CD8-positive, alpha-beta memory T cell (primary cell): ENCODE measurements at regions not wholly inside any gene's neighbourhood (a gene's known extent, or its start where the extent isn't known, plus 50 kb on each side); places are given as distances from the start of the nearest gene placed in this dataset.

Source experiments
- CTCF ChIA-PET: fragments of 350-600 bp; sonication (Branson Sonifier 250); formaldehyde crosslinking; loops from one replicate; lab custom pipeline; 2021; ENCODE audit warnings: antibody characterized with exemption; lab: Charles Lee
- POLR2A ChIA-PET: fragments of 350-600 bp; sonication (Branson Sonifier 250); formaldehyde crosslinking; loops from one replicate; lab custom pipeline; 2021; ENCODE audit warnings: antibody characterized with exemption; lab: Charles Lee
- DNase-seq, 5 donors: peaks; one replicate each; pipeline versions ENCODE4 v3.0.0 to v3.0.0-alpha.2; 2020 to 2022; ENCODE audit warnings: mixed read lengths in 1 of 5
- H3K27ac ChIP-seq: one replicate; pipeline ENCODE4 v1.7.0; 2013; ENCODE audit warnings: low read depth, mild to moderate bottlenecking, low read length, moderate library complexity
- H3K27me3 ChIP-seq: 2 replicates; pipeline ENCODE4 v1.7.0; 2013; ENCODE audit warnings: low read length, mild to moderate bottlenecking; ENCODE audit not compliant: insufficient read depth, poor library complexity, severe bottlenecking
- H3K36me3 ChIP-seq: 2 replicates; pipeline ENCODE4 v1.7.0; 2013; ENCODE audit warnings: mild to moderate bottlenecking, low read length, moderate library complexity; ENCODE audit not compliant: insufficient read depth
- H3K4me1 ChIP-seq: 2 replicates; pipeline ENCODE4 v1.7.0; 2013; ENCODE audit warnings: mild to moderate bottlenecking, low read length, moderate library complexity; ENCODE audit not compliant: insufficient read depth
- H3K4me3 ChIP-seq: 2 replicates; pipeline ENCODE4 v1.7.0; 2013; ENCODE audit warnings: mild to moderate bottlenecking, low read length
- H3K9me3 ChIP-seq: 2 replicates; pipeline ENCODE4 v1.7.0; 2013; ENCODE audit warnings: mild to moderate bottlenecking, low read length
- H3K27ac Mint-ChIP-seq, 8 donors: one replicate each; pipeline ENCODE4 v1.8.0; 2020 to 2021; ENCODE audit warnings: mixed read lengths in 8 of 8, mild to moderate bottlenecking in 6 of 8, inconsistent platforms in 3 of 8, moderate library complexity in 3 of 8
- H3K27me3 Mint-ChIP-seq, 2 donors: one replicate each; pipeline ENCODE4 v1.8.0; 2020 to 2021; ENCODE audit warnings: mixed read lengths in 2 of 2, mild to moderate bottlenecking in 1 of 2, moderate library complexity in 1 of 2
- H3K36me3 Mint-ChIP-seq, 3 donors: one replicate each; pipeline ENCODE4 v1.8.0; 2020 to 2021; ENCODE audit warnings: mixed read lengths in 3 of 3, inconsistent platforms in 1 of 3, mild to moderate bottlenecking in 1 of 3
- H3K4me1 Mint-ChIP-seq, 3 donors: one replicate each; pipeline ENCODE4 v1.8.0; 2020 to 2021; ENCODE audit warnings: mixed read lengths in 3 of 3, inconsistent platforms in 1 of 3, mild to moderate bottlenecking in 1 of 3
- H3K4me3 Mint-ChIP-seq, 7 donors: one replicate each; pipeline ENCODE4 v1.8.0; 2020 to 2021; ENCODE audit warnings: mixed read lengths in 7 of 7, mild to moderate bottlenecking in 6 of 7, moderate library complexity in 4 of 7, inconsistent platforms in 2 of 7
- H3K9me3 Mint-ChIP-seq, 5 donors: one replicate each; pipeline ENCODE4 v1.8.0; 2020 to 2022; ENCODE audit warnings: mixed read lengths in 5 of 5, mild to moderate bottlenecking in 3 of 5, moderate library complexity in 2 of 5, inconsistent platforms in 1 of 5

GRCh38 chr7:121452389-121452788 lies 56.3 kb upstream of the FAM3C start:
- H3K36me3 Mint-ChIP-seq = no peaks in the 10 kb centered on the region
- Histone ChIP-seq H3K4me1 (no peaks in the 10 kb centered on the region), H3K27ac (no peak overlapping the region), H3K9me3 (no peaks in the 10 kb centered on the region), H3K27me3 (no peaks in the 10 kb centered on the region), H3K4me3 (no peak overlapping the region), H3K36me3 (no peaks in the 10 kb centered on the region)
- no peak overlapping the region for H3K4me3 Mint-ChIP-seq
- DNase-seq = no peak
- CTCF ChIA-PET = no interaction called here
- H3K9me3 Mint-ChIP-seq = no peaks in the 10 kb centered on the region
- no peak overlapping the region for H3K27ac Mint-ChIP-seq
- no peaks in the 10 kb centered on the region for H3K4me1 Mint-ChIP-seq
- POLR2A ChIA-PET = no interaction called here
- H3K27me3 Mint-ChIP-seq = no peaks in the 10 kb centered on the region

DNA sequence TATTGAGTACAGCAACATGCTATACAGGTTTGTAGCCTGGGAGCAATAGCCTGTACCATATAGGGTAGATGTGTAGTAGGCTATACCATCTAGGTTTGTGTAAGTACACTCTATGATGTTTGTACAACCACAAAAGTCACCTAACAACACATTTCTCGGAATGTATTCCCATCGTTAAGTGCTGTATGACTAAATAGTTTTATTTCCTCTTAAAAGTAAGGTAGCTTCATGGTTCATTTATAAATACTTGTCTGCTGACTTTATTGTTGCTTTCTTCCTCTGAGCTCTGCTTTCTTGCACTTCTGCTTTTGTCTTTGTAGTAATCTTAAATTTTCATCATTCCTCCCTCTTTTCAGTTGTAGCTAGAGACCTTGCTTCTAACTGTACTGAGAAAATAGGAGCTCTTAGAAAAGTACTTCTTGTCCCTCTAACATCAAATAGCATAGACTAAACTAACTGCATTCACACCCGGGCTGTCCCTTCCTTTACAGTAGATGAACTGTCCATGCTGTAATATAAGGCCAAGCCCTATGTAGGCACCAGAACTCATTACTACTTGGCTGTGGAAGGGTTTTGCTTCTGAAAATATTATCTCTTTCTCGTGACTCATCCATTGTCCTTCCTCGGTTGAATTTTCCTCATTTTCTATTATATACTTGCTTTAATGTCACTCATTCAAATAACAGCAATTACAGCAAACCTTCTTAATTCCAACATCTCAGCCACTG lies 55.4 kb upstream of the FAM3C start:
- Mint-ChIP-seq H3K4me1 (no peaks in the 10 kb centered on the region), H3K27me3 (no peaks in the 10 kb centered on the region), H3K27ac (peak overlapping the region in 1 of 8 donors; percentile 2), H3K36me3 (no peaks in the 10 kb centered on the region), H3K9me3 (no peaks in the 10 kb centered on the region), H3K4me3 (no peak overlapping the region)
- H3K27me3 ChIP-seq = no peaks in the 10 kb centered on the region
- H3K27ac ChIP-seq = no peak overlapping the region
- DNase-seq = no peak
- H3K4me1 ChIP-seq = no peaks in the 10 kb centered on the region
- ChIA-PET CTCF (no interaction called here), POLR2A (interaction anchor here (0.6 kb wide), 1 partner anchor 91 kb away, joined by 3 read pairs; no protein-coding TSS in a partner anchor)
- no peak overlapping the region for H3K4me3 ChIP-seq
- no peaks in the 10 kb centered on the region for H3K36me3 ChIP-seq
- H3K9me3 ChIP-seq = no peaks in the 10 kb centered on the region

GRCh38 chr7:121450631-121451198 lies 54.6 kb upstream of the FAM3C start:
- Mint-ChIP-seq H3K4me1 (no peaks in the 10 kb centered on the region), H3K27ac (no peak overlapping the region), H3K9me3 (no peaks in the 10 kb centered on the region), H3K36me3 (no peaks in the 10 kb centered on the region), H3K27me3 (no peaks in the 10 kb centered on the region), H3K4me3 (no peak overlapping the region)
- no peaks in the 10 kb centered on the region for H3K36me3 ChIP-seq
- no peaks in the 10 kb centered on the region for H3K9me3 ChIP-seq
- H3K4me1 ChIP-seq = no peaks in the 10 kb centered on the region
- no peak for DNase-seq
- H3K4me3 ChIP-seq = no peak overlapping the region
- no peak overlapping the region for H3K27ac ChIP-seq
- POLR2A ChIA-PET = no interaction called here
- H3K27me3 ChIP-seq = no peaks in the 10 kb centered on the region
- CTCF ChIA-PET = interaction anchor here (1.2 kb wide), 2 partner anchors 12 to 55 kb away, joined by 3 to 4 read pairs; partner anchors contain the start of gene FAM3C

- no peak overlapping the region for H3K4me3 Mint-ChIP-seq
- no peaks in the 10 kb centered on the region for H3K9me3 Mint-ChIP-seq
- H3K4me1 Mint-ChIP-seq = no peaks in the 10 kb centered on the region
- Histone ChIP-seq H3K27me3 (no peaks in the 10 kb centered on the region), H3K36me3 (no peaks in the 10 kb centered on the region), H3K4me3 (no peak overlapping the region), H3K4me1 (no peaks in the 10 kb centered on the region), H3K27ac (no peak overlapping the region), H3K9me3 (no peaks in the 10 kb centered on the region)
- H3K36me3 Mint-ChIP-seq = no peaks in the 10 kb centered on the region
- H3K27me3 Mint-ChIP-seq = no peaks in the 10 kb centered on the region
- POLR2A ChIA-PET = no interaction called here
- CTCF ChIA-PET = interaction anchor here (1.2 kb wide), 2 partner anchors 11 to 54 kb away, joined by 3 to 4 read pairs; partner anchors contain the start of gene FAM3C
- H3K27ac Mint-ChIP-seq = no peak overlapping the region
- no peak for DNase-seq
Observed at GRCh38 chr7:121449735-121450240, 53.7 kb upstream of the FAM3C start.

- no peaks in the 10 kb centered on the region for H3K4me1 Mint-ChIP-seq
- Histone ChIP-seq H3K4me3 (no peak overlapping the region), H3K9me3 (no peaks in the 10 kb centered on the region), H3K27me3 (no peaks in the 10 kb centered on the region), H3K27ac (no peak overlapping the region), H3K36me3 (no peaks in the 10 kb centered on the region), H3K4me1 (no peaks in the 10 kb centered on the region)
- DNase-seq = no peak
- ChIA-PET POLR2A (no interaction called here), CTCF (no interaction called here)
- no peaks in the 10 kb centered on the region for H3K9me3 Mint-ChIP-seq
- no peak overlapping the region for H3K4me3 Mint-ChIP-seq
- H3K27ac Mint-ChIP-seq = no peak overlapping the region
- no peaks in the 10 kb centered on the region for H3K36me3 Mint-ChIP-seq
- H3K27me3 Mint-ChIP-seq = no peaks in the 10 kb centered on the region
Observed at GRCh38 chr7:121449329-121449728, 53.2 kb upstream of the FAM3C start.

- no peaks in the 10 kb centered on the region for H3K4me1 Mint-ChIP-seq
- no peaks in the 10 kb centered on the region for H3K36me3 ChIP-seq
- H3K4me3 Mint-ChIP-seq = no peak overlapping the region
- H3K9me3 Mint-ChIP-seq = no peaks in the 10 kb centered on the region
- ChIA-PET CTCF (no interaction called here), POLR2A (no interaction called here)
- H3K27ac ChIP-seq = no peak overlapping the region
- no peaks in the 10 kb centered on the region for H3K36me3 Mint-ChIP-seq
- no peak for DNase-seq
- H3K27me3 ChIP-seq = no peaks in the 10 kb centered on the region
- no peak overlapping the region for H3K4me3 ChIP-seq
- H3K4me1 ChIP-seq = no peaks in the 10 kb centered on the region
- H3K9me3 ChIP-seq = no peaks in the 10 kb centered on the region
- no peaks in the 10 kb centered on the region for H3K27me3 Mint-ChIP-seq
- H3K27ac Mint-ChIP-seq = peak overlapping the region in 1 of 8 donors; percentile 50
Observed at GRCh38 chr7:121448429-121448828, 52.3 kb upstream of the FAM3C start.

- H3K36me3 Mint-ChIP-seq = no peaks in the 10 kb centered on the region
- no peaks in the 10 kb centered on the region for H3K9me3 Mint-ChIP-seq
- no peak overlapping the region for H3K4me3 Mint-ChIP-seq
- ChIA-PET CTCF (no interaction called here), POLR2A (no interaction called here)
- H3K27me3 ChIP-seq = no peaks in the 10 kb centered on the region
- H3K27ac ChIP-seq = no peak overlapping the region
- no peak overlapping the region for H3K4me3 ChIP-seq
- H3K4me1 Mint-ChIP-seq = peaks cover under 1 to 2% (median 1%) of the 10 kb centered on the region in 3 donors
- peak overlapping the region in 1 of 8 donors; percentile 50 for H3K27ac Mint-ChIP-seq
- H3K27me3 Mint-ChIP-seq = no peaks in the 10 kb centered on the region
- H3K4me1 ChIP-seq = no peaks in the 10 kb centered on the region
- no peaks in the 10 kb centered on the region for H3K36me3 ChIP-seq
- DNase-seq = no peak
- H3K9me3 ChIP-seq = no peaks in the 10 kb centered on the region
Observed at GRCh38 chr7:121447911-121448300, 51.8 kb upstream of the FAM3C start.

DNA sequence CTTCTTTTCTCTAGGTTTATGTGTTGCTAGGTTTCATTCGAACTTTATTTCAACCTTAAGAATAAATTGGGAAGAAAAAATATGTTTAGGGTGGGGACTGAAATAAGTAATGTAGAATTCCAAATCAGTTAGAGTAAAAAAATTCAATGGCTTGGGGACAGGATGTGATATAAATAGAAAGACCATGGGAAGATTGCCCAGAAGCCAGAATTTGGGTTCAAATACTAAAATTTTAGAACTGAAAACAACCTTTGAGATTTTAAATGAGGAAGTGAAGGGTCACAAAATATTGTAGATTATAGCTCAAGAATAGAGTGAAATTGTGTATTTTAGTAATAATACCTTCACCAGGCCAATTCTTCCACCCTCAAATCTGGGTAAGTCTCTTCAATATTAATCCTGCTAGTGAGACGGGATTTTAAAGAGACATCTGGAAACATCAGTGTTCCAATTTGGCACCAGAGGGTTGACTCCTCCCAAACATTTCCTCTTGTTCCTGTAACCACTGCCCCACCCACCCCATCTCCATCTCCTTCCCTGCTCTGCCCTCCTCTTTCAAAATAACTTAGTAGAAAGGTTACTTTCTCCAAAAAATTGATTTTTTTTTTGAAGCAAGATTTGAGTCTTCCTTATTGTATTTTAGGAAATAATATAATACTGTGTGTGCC lies 51.3 kb upstream of the FAM3C start:
- no peaks in the 10 kb centered on the region for H3K9me3 ChIP-seq
- H3K9me3 Mint-ChIP-seq = no peaks in the 10 kb centered on the region
- no peak overlapping the region for H3K27ac ChIP-seq
- H3K27ac Mint-ChIP-seq = no peak overlapping the region
- CTCF ChIA-PET = interaction anchor here (1.4 kb wide), 1 partner anchor 9 kb away, joined by 3 read pairs; no protein-coding TSS in a partner anchor
- POLR2A ChIA-PET = no interaction called here
- H3K36me3 Mint-ChIP-seq = no peaks in the 10 kb centered on the region
- H3K4me3 ChIP-seq = no peak overlapping the region
- no peak overlapping the region for H3K4me3 Mint-ChIP-seq
- H3K4me1 Mint-ChIP-seq = peaks cover 5 to 7% (median 7%) of the 10 kb centered on the region in 3 donors
- H3K27me3 Mint-ChIP-seq = no peaks in the 10 kb centered on the region
- no peaks in the 10 kb centered on the region for H3K4me1 ChIP-seq
- no peaks in the 10 kb centered on the region for H3K27me3 ChIP-seq
- DNase-seq = no peak
- no peaks in the 10 kb centered on the region for H3K36me3 ChIP-seq
